Osteocyte (in vitro differentiated cells): ENCODE measurements at regions not wholly inside any gene's neighbourhood (a gene's known extent, or its start where the extent isn't known, plus 50 kb on each side); places are given as distances from the start of the nearest gene placed in this dataset.

ENCODE experiments used
- DNase-seq: peaks from one replicate; pipeline ENCODE4 v3.0.0; 2021; ENCODE audit warnings: mixed read lengths; ENCODE audit not compliant: unreplicated experiment; ENCODE audit errors: extremely low spot score
- H3K27ac Mint-ChIP-seq: one replicate; pipeline ENCODE4 v1.8.0; 2021; ENCODE audit warnings: mild to moderate bottlenecking, mixed read lengths; ENCODE audit not compliant: unreplicated experiment
- H3K27me3 Mint-ChIP-seq: one replicate; pipeline ENCODE4 v1.8.0; 2021; ENCODE audit warnings: mixed read lengths; ENCODE audit not compliant: unreplicated experiment
- H3K36me3 Mint-ChIP-seq: one replicate; pipeline ENCODE4 v1.8.0; 2021; ENCODE audit warnings: mixed read lengths; ENCODE audit not compliant: unreplicated experiment
- H3K4me1 Mint-ChIP-seq: one replicate; pipeline ENCODE4 v1.8.0; 2021; ENCODE audit warnings: mixed read lengths; ENCODE audit not compliant: unreplicated experiment
- H3K4me3 Mint-ChIP-seq: one replicate; pipeline ENCODE4 v1.8.0; 2021; ENCODE audit warnings: mild to moderate bottlenecking, moderate library complexity, mixed read lengths; ENCODE audit not compliant: unreplicated experiment
- H3K9me3 Mint-ChIP-seq: one replicate; pipeline ENCODE4 v1.8.0; 2021; ENCODE audit warnings: mixed read lengths; ENCODE audit not compliant: unreplicated experiment
- CTCF ChIP-seq: fragments of 200-600 bp; sonication (generic); IDR thresholded peaks from 2 replicates; pipeline ENCODE4 v1.5.0; 2021; ENCODE audit warnings: antibody characterized with exemption, mild to moderate bottlenecking, moderate library complexity

DNA sequence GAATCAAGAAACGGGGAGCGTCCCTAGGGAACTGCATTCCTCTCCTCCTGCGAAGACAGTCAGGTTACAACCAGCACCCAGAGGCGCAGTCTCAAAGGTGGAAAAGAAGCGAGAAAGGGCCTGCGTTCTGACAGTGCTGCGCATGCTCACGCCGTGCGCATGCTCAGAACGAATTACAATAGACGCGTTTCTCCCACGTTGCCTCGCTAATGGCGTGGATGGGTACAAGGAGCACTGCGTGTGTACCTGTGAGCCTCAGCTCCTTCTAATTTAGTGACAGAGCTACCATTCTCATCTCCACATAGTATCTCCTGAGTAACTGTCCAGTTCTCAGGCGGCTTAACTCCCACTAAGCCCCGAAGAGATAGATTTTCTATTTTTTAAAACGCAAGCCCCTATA lies 448.8 kb downstream of the TXNL1 start:
- DNase-seq: no peak
- H3K4me3 Mint-ChIP-seq: no peak overlapping the region
- H3K4me1 Mint-ChIP-seq: no peaks in the 10 kb centered on the region
- no peak for TF ChIP-seq CTCF
- H3K27ac Mint-ChIP-seq: no peak overlapping the region
- no peaks in the 10 kb centered on the region for H3K36me3 Mint-ChIP-seq
- H3K9me3 Mint-ChIP-seq: no peaks in the 10 kb centered on the region
- H3K27me3 Mint-ChIP-seq: no peaks in the 10 kb centered on the region

DNA sequence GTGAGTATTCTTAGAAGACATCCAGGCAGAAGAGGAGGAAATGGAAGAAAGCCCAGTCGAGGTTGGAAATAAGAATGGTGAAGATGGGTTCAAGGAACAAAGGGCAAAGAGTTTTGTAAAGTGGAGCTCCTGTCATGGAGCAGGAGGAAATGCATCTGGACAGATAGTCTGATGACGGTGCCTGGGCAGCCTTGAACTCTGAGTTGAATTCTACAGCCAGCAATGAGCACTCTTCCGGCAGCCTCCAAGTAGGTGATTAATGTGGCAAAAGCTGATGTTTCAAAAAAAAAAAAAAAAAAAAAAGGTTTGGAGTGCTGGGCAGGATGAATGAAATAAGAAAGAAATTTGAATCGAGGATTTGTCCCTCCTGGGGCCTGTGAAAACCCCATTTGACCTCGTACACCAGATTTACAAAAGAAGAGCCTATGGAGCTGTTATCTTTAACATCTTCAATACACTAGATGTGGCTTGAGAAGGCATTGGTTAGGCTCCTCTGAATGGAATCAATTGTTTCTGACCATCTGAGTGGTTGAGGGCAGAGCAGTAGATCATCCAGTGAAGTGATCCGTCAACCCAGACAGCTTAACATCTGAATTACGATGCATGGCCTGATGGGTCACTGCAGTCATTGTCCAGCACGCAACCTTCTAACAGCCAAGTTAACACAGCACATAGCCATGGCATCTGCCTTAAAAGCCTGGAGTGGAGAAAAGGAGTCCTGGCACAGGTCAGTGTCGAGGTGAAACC lies 449.7 kb downstream of the TXNL1 start:
- H3K4me1 Mint-ChIP-seq: no peaks in the 10 kb centered on the region

GRCh38 chr18:56186319-56186718 lies 452.1 kb downstream of the TXNL1 start:
- Mint-ChIP-seq H3K27me3 (no peaks in the 10 kb centered on the region), H3K36me3 (peaks cover under 1% of the 10 kb centered on the region), H3K4me3 (no peak overlapping the region), H3K4me1 (no peaks in the 10 kb centered on the region), H3K27ac (no peak overlapping the region), H3K9me3 (peaks cover 4% of the 10 kb centered on the region)
- no peak for TF ChIP-seq CTCF
- no peak for DNase-seq

More for the DNA sequence above, 449.7 kb downstream of the TXNL1 start:
- Mint-ChIP-seq H3K9me3 (no peaks in the 10 kb centered on the region), H3K27ac (no peak overlapping the region), H3K36me3 (no peaks in the 10 kb centered on the region), H3K27me3 (no peaks in the 10 kb centered on the region), H3K4me3 (no peak overlapping the region)
- DNase-seq: no peak
- TF ChIP-seq CTCF: no peak

GRCh38 chr18:56185126-56185525 lies 453.3 kb downstream of the TXNL1 start:
- H3K4me1 Mint-ChIP-seq: no peaks in the 10 kb centered on the region
- H3K4me3 Mint-ChIP-seq: no peak overlapping the region
- DNase-seq: no peak
- H3K9me3 Mint-ChIP-seq: peaks cover 4% of the 10 kb centered on the region
- H3K27me3 Mint-ChIP-seq: no peaks in the 10 kb centered on the region
- H3K27ac Mint-ChIP-seq: no peak overlapping the region
- no peak for TF ChIP-seq CTCF
- peaks cover 2% of the 10 kb centered on the region for H3K36me3 Mint-ChIP-seq

DNA sequence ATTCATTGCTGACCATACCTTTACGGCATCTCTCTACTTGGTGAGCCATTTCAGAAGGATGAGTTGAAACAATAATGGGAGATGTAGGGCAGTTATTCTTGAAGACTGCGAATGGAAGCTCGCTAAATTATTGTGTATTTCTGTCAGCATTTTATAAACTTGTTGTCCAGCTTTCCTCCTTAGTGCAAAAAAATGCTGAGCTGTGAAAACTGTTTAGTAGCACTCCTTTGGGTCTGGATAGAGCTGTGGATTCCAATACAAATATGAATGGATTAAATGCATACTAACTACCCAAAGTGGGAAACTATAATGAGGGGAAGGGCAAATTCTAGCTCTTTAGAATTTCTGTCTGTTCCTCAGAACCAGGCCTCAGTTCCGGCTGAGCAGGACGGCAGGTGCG lies 461.6 kb downstream of the TXNL1 start:
- no peak for DNase-seq
- Mint-ChIP-seq H3K36me3 (peaks cover 2% of the 10 kb centered on the region), H3K4me1 (peaks cover 32% of the 10 kb centered on the region), H3K27ac (no peak overlapping the region), H3K27me3 (no peaks in the 10 kb centered on the region), H3K4me3 (no peak overlapping the region), H3K9me3 (no peaks in the 10 kb centered on the region)
- no peak for TF ChIP-seq CTCF
